H54 (cell line): ENCODE measurements at regions not wholly inside any gene's neighbourhood (a gene's known extent, or its start where the extent isn't known, plus 50 kb on each side); places are given as distances from the start of the nearest gene placed in this dataset.
"Not testable (repeated sequence)": the region's sequence is repeated elsewhere in the genome, so short reads cannot be mapped to it uniquely, and the experiment has no call there.

Source experiments
- DNase-seq: peaks from one replicate; pipeline ENCODE4 v3.0.0; 2011; ENCODE audit warnings: low spot score, mixed read lengths; ENCODE audit not compliant: insufficient read length
- FAIRE-seq: peaks from 3 replicates; lab custom pipeline; 2011; peaks lifted over from hg19 to GRCh38; lab: Jason Lieb, UNC
- POLR2A ChIP-seq: IDR thresholded peaks from 2 replicates; pipeline ENCODE4 v1.6.1; 2011; ENCODE audit warnings: low read depth, mild to moderate bottlenecking, low read length

DNA sequence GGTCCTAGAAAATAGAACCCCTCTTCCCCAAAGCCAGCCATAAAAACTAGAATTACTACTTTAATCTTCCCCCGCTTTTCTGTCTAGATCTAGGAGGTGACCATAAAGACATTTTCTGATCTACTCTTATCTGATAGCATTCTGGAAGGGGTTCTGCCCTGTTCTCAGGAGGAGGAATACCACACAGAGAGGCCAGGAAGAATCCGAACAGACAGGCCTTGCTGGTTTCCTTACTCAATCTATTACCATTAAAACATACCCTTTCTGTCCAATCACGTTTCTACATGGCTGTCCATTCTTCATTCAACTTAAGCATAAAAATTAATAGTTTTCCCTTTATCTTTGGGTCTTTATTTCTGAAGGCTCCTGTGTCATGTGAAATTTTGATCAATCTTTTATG, 198.7 kb downstream of the GPAT3 start:
- DNase-seq: no peak
- TF ChIP-seq POLR2A: no peak
- no peak for FAIRE-seq

DNA sequence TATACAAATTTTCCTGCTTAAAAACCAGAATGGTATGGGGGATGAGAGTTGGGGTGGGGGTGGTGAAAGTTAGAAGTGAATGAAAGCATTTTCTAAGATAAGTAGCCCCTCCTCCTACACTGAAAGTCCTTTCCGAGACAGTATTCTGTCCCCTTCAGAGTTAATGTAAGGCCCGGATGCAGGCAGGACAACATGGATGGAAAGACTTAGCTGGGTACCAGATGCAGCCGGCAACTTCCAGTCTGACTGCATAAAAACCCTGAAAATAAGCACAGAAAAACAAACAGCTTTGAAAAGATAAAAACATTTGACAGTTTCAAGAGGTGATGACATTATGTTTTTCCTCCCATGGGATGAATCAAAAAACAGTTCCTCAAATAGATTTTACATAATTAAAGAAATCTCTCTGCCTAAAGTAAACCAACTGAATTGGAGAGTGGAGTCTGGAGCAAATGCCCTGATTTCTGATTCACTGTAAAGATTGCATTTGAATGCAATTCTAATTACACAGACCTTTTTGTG, 196.3 kb downstream of the GPAT3 start:
- TF ChIP-seq POLR2A: no peak
- no peak for FAIRE-seq
- no peak for DNase-seq

DNA sequence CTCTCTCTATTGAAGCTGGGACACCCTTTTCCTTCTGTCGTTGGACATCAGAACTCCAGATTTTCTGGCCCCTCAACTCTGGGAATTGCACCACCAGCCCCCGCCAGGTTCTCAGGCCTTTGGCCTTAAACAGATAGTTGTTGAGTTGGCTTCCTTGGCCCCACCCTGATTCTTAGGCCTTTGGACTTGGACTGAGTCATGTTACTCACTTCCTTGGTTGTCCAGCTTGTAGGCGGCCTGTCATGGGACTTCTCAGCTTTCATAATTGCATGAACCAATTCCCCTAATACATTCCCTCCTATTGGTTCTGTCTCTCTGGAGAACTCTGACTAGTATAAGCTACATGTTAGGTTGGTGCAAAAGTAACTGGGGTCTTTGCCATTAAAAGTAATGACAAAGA, 195.7 kb downstream of the GPAT3 start:
- no peak for TF ChIP-seq POLR2A
- no peak for FAIRE-seq
- DNase-seq: no peak

DNA sequence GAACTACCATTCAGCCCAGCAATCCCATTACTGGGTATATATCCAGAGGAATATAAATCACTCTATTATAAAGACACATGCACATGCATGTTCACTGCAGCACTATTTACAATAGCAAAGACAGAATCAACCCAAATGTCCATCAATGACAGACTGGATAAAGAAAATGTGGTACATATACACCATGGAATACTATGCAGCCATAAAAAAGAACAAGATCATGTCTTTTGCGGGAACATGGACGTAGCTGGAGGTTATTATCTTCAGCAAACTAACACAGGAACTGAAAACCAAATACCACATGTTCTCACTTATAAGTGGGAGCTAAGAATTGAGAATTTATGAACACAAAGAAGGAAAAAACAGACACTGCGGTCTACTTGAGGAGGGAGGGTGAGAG, 195.1 kb downstream of the GPAT3 start:
- DNase-seq, FAIRE-seq: not testable (repeated sequence)

DNA sequence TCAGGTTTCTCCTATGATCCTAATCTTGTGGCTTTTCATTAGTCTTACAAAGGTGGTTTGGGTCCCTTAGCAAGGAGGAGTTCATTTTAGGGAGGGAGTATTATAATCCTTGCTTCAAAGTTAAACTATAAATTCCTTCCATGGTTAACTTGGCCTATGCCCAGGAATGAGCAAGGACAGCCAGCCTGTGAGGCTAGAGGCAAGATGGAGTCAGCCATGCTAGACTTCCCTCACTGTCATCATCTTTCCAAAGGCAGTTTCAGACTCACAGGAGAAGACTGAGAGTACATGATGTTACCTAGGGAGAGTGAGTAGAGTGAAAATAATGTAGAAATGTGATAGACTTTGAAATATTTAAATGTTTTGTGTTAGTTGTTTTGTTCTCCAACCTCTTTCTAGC, 192.3 kb downstream of the GPAT3 start:
- FAIRE-seq (no peak), DNase-seq (no peak)
- TF ChIP-seq POLR2A: no peak

DNA sequence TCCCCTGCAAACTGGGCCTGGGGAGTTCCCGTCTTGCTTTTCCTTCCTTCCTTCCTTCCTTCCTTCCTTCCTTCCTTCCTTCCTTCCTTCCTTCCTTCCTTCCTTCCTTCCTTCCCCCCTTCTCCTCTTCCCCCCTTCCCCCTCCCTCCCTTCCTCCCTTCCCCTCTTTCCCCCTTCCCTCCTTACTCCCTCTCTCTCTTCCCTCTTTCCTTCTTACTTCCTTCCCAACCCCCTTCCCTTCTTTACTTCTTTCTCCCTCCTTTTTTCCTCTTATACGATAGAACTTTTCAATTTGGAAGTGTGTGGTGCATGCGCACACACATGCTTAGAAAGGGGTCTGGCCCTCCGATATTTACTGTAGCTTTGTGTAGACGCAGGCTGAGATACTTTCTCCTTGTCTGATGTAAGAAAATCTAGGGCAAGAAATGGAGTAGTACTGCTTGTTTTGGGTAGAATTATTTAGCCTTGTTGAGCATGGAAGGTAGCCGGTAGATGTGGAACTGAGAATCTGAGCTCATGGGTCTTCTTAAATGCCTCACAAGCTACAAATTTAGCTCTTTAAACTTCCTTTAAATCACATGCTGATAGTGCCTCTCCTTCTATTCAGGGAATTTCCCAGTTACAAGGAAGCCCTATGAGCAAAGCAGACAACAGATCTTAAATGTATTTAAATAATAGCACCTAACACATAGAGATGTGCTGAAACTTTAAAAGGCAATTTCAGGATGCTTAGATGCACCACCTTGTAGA, 189.6 kb downstream of the GPAT3 start:
- no peak for FAIRE-seq
- no peak for DNase-seq
- no peak for TF ChIP-seq POLR2A

DNA sequence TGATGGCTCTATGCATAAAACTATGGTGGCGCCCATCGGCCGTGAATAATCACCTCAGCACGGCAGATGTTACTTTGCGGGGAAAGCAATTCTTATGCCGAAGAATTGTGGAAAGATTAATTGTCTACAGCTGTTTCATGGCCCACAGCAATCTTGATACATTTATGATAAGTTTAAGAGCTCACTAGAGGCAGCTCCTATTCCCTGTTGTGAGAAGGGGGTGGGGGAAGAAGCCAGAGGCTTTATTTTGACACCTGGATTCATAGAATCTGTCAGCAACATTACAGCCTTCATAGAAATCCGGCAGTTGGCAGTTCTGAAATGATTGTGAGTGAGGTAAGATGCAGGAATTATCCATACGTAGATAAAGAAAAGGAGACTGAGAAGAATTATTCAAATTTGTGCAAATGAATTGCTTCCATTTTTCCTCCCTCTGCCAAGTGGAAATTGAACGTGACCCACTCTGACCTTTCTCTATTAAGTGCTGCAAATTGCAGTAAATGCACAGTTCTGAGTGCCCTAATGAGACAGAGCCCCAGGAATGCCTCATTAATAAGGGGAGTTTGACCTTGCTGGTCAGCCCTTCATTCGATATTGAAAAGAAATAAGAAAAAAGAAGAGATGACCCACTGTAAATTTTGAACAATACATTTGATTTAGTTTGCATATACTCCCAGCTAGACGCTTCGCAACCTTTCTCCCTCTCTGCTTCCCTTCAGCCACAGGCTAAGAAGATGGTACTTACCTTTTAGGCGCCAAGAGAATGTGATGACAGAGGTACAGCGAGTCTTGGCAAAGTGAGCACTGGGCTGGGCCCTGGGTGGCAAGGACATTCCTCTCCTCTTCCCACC, 188.8 kb downstream of the GPAT3 start:
- DNase-seq: no peak
- TF ChIP-seq POLR2A: no peak
- FAIRE-seq: no peak

DNA sequence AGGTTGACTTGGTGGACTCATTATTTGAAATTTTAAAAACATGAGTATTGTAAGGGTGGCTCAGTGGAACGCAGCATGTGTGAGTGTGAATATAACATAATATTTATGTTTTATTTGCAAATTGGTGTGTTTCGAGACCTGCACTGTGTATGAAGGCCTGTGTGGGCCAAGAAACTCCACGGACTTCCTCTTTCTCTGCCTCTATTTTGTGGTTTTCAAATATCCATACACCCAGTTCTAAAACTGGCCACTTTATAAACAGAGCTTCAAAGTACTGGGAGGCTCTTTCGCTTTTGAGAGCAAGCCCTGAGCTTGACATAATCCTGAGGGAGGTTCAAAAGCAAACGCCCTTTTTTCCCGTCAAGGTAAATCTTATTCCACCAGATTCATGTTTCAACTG, 187.7 kb downstream of the GPAT3 start:
- no peak for TF ChIP-seq POLR2A
- no peak for DNase-seq
- FAIRE-seq: no peak

DNA sequence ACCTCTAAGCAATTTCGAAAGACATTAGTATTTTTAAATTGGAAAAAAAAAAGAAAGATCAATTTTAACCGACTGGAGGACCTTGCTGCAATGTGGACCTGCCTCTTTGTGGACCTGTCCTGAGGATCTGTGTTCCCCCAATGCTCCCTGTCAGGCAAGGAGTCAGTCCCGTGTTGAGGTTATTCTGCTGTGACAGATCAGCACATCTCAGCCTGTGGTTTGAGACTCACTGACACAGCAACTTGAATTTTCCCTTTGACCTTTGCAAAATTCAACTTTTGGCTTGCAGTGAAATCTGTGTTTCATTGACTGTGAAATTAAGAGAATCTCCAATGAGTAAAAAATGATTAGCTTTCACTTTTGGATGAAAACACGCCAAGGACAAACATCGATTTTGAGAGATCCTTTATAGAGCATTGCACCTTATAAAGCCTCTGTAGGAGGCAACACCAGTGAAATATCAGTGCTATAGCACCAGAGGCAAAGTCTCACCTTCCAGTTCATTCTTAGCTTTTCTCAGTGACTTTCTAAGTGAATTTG, 186.9 kb downstream of the GPAT3 start:
- TF ChIP-seq POLR2A: no peak
- DNase-seq: no peak
- no peak for FAIRE-seq

DNA sequence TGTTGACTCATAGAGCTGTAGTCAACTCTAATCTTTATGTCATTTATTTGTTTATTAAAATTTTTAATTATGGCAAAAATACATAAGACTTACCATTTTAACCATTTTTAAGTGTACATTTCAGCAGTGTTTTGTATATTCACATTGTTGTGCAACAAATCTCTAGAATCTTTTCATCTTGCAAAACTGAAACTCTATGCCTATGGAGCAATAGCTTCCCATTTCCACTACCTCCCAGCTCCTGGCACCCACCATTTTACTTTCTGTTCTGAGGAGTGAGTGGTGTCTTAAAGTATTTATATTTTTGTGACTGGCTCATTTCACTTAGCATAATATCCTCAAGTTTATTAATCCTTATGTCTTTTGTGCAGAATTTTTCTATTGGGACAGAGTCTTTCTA, 181.0 kb downstream of the GPAT3 start:
- DNase-seq: no peak
- no peak for FAIRE-seq
- TF ChIP-seq POLR2A: no peak

DNA sequence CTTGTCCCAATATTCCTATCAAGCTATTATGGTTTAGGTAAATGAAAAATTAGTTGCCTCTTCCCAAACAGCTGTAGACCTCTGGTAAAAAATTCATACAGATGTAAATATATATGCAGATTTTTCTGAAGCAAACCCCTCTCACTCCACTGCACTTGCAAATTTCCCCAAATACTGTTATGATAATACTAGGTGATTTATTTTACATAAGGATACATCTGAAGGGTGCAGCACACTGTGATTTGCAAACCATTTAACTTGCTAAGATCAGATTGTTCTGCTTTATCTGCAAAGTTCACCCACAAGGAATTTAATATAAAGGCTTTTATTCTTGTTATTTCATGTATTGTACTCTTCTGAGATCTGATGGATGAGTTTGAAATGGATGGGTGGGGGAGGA, 177.0 kb downstream of the GPAT3 start:
- no peak for DNase-seq
- TF ChIP-seq POLR2A: no peak
- no peak for FAIRE-seq

DNA sequence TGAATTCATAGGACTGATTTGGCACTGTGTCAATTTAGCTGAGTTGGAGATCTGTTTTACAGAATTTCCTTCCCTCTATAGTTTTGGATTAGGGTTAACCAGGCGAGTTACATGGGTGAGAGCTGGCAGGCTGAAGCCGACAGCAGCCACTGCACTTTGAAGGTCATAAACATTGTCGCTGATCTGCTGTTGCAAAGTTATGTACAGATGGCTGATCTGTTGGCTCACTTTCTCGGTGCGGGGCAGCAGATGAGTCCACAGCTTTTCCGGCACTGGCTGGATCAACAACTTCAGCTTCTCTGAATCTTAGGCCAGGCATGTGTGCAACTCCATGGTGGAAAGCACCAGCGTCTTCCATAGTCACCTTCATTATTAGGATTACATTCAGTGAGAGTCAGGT, 173.7 kb downstream of the GPAT3 start:
- FAIRE-seq (no peak), DNase-seq (no peak)
- TF ChIP-seq POLR2A: no peak

DNA sequence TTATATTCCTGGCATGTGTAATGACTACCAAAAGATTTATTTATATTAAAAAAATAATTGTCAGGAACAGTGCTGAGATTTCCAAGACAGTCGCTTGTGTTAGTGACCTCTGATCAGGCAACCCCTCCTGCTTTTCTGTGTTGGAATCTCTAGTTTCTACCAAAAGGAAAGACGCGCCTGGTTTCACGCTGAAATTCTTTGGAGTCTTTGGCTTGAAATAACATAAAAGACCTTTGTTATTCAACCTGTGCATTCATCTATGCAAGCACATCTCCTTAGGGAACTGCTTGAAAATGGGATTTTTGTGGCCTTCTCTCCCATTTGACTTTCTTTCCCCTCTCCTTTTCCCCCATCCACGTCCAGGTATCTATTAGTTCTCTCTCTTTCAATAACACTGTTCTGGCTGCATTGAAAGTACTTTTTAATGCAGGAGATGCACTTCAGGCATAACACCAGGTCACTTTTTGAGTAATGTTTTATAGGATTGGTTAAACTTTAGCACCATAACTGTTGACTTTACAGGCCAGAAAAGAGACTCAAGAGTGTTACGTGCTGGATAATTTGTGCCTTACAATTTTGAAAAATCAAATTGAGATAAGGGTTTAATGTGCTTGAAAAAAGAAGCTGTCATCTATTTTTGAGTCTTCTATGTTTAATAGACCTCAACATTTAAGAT, 172.7 kb downstream of the GPAT3 start:
- FAIRE-seq (no peak), DNase-seq (no peak)
- TF ChIP-seq POLR2A: no peak

DNA sequence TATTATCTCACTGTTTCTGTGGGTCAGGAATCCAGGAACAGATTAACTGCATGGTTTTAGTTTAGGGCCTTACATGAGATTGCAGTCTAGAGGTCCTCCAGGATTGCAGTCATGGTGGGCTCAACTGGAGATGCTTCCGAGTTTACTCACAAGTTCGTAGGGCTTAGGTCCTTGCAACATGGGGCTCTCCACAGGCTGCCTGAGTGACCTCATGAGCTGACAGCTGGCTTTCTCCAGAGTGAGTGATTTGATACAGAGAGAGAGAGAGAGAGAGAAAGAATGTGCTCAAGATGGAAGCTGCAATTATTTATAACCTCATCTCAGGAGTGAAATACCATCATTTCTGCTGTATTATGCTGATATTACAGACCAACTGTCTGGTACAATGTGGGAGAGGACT, 168.9 kb downstream of the GPAT3 start:
- FAIRE-seq (no peak), DNase-seq (no peak)
- TF ChIP-seq POLR2A: no peak
